Liver (tissue), 8 donors: ENCODE measurements at regions not wholly inside any gene's neighbourhood (a gene's known extent, or its start where the extent isn't known, plus 50 kb on each side); places are given as distances from the start of the nearest gene placed in this dataset.
"Not testable (repeated sequence)": the region's sequence is repeated elsewhere in the genome, so short reads cannot be mapped to it uniquely, and the experiment has no call there.

Experiments
- DNase-seq: peaks from one replicate; pipeline ENCODE4 v3.0.0-alpha.2; 2017; ENCODE audit warnings: low spot score
- H3K27ac ChIP-seq, 2 donors: one replicate each; pipeline ENCODE4 v1.7.0; 2013; ENCODE audit warnings: inconsistent platforms in 2 of 2, low read length in 2 of 2, control low read depth in 1 of 2, low read depth in 1 of 2, mild to moderate bottlenecking in 1 of 2
- H3K27me3 ChIP-seq, 4 donors: one replicate each; pipeline versions ENCODE4 v1.6.1 to v1.7.0; 2013; ENCODE audit warnings: low read length in 3 of 4, inconsistent platforms in 1 of 4, mild to moderate bottlenecking in 1 of 4, moderate library complexity in 1 of 4; ENCODE audit not compliant: control insufficient read depth in 4 of 4, insufficient read depth in 4 of 4
- H3K36me3 ChIP-seq, 4 donors: one replicate each; pipeline versions ENCODE4 v1.6.1 to v1.7.0; 2013; ENCODE audit warnings: low read length in 3 of 4, mild to moderate bottlenecking in 3 of 4, low read depth in 1 of 4, moderate library complexity in 1 of 4; ENCODE audit not compliant: control insufficient read depth in 4 of 4, insufficient read depth in 3 of 4
- H3K4me1 ChIP-seq, 4 donors: one replicate each; pipeline versions ENCODE4 v1.6.1 to v1.7.0; 2013; ENCODE audit warnings: low read length in 3 of 4, mild to moderate bottlenecking in 3 of 4, moderate library complexity in 1 of 4; ENCODE audit not compliant: control insufficient read depth in 4 of 4, insufficient read depth in 4 of 4
- H3K4me3 ChIP-seq, 3 donors: one replicate each; pipeline versions ENCODE4 v1.6.1 to v1.7.0; 2013; ENCODE audit warnings: low read length in 3 of 3, control low read depth in 1 of 3, low read depth in 1 of 3, mild to moderate bottlenecking in 1 of 3
- H3K9ac ChIP-seq, 2 donors: one replicate each; pipeline ENCODE4 v1.7.0; 2013; ENCODE audit warnings: low read length in 2 of 2, mild to moderate bottlenecking in 2 of 2, moderate library complexity in 2 of 2, control low read depth in 1 of 2, low read depth in 1 of 2
- H3K9me3 ChIP-seq, 4 donors: one replicate each; pipeline versions ENCODE4 v1.6.1 to v1.7.0; 2013; ENCODE audit warnings: low read length in 3 of 4; ENCODE audit not compliant: control insufficient read depth in 4 of 4
- ATF3 ChIP-seq: IDR thresholded peaks from 2 replicates; pipeline ENCODE4 v1.6.1; 2016; ENCODE audit warnings: antibody characterized with exemption
- EGR1 ChIP-seq, 2 donors: IDR thresholded peaks; 2 replicates each; pipeline ENCODE4 v1.6.1; 2016 to 2018; ENCODE audit warnings: antibody characterized with exemption in 2 of 2, low read depth in 2 of 2
- FOXA1 ChIP-seq: IDR thresholded peaks from 2 replicates; pipeline ENCODE4 v1.6.1; 2016; ENCODE audit warnings: antibody characterized with exemption
- FOXA2 ChIP-seq: IDR thresholded peaks from 2 replicates; pipeline ENCODE4 v1.6.1; 2016; ENCODE audit warnings: antibody characterized with exemption
- GABPA ChIP-seq, 2 donors: IDR thresholded peaks in 1 of 2; conservative IDR thresholded peaks in 1 of 2; 2 replicates each; pipeline ENCODE4 v1.6.1; 2016; ENCODE audit warnings: antibody characterized with exemption in 2 of 2, mild to moderate bottlenecking in 1 of 2, moderate library complexity in 1 of 2
- HNF4G ChIP-seq: IDR thresholded peaks from 2 replicates; pipeline ENCODE4 v1.6.1; 2016; ENCODE audit warnings: antibody characterized with exemption
- JUND ChIP-seq, 2 donors: IDR thresholded peaks; 2 replicates each; pipeline ENCODE4 v1.6.1; 2016; ENCODE audit warnings: antibody characterized with exemption in 2 of 2
- NR2F2 ChIP-seq: IDR thresholded peaks from 2 replicates; pipeline ENCODE4 v1.6.1; 2016; ENCODE audit warnings: antibody characterized with exemption
- RAD21 ChIP-seq, 2 donors: IDR thresholded peaks; 2 replicates each; pipeline ENCODE4 v1.6.1; 2016; ENCODE audit warnings: antibody characterized with exemption in 2 of 2, mild to moderate bottlenecking in 2 of 2
- SP1 ChIP-seq: IDR thresholded peaks from 2 replicates; pipeline ENCODE4 v1.6.1; 2018; ENCODE audit warnings: antibody characterized with exemption, mild to moderate bottlenecking
- TAF1 ChIP-seq: conservative IDR thresholded peaks from 2 replicates; pipeline ENCODE4 v1.6.1; 2016; ENCODE audit warnings: antibody characterized with exemption, mild to moderate bottlenecking
- WGBS: extraction: QIAGEN DNeasy Blood & Tissue Kit; methylation state at CpG from one replicate; pipeline ENCODE4 v1.1.7; 2013; 5-methylcytosine and 5-hydroxymethylcytosine counted together
- TF ChIP-seq, protein P1 (sequence below): IDR thresholded peaks from 2 replicates; pipeline ENCODE4 v1.6.1; 2016; ENCODE audit warnings: antibody characterized with exemption
- TF ChIP-seq, protein P2 (sequence below): IDR thresholded peaks from 2 replicates; pipeline ENCODE4 v1.6.1; 2016; ENCODE audit warnings: antibody characterized with exemption
- TF ChIP-seq, protein P3 (sequence below): fragments of 150-350 bp; IDR thresholded peaks from 2 replicates; pipeline ENCODE4 v1.5.1; 2017; ENCODE audit warnings: improper control_type of control experiment, low read depth, low read length; ENCODE audit not compliant: missing input control
- donor health status: healthy.
- donor health status: healthy.
- donor health status: healthy.
- donor health status: healthy.
- donor health status: healthy.

DNA sequence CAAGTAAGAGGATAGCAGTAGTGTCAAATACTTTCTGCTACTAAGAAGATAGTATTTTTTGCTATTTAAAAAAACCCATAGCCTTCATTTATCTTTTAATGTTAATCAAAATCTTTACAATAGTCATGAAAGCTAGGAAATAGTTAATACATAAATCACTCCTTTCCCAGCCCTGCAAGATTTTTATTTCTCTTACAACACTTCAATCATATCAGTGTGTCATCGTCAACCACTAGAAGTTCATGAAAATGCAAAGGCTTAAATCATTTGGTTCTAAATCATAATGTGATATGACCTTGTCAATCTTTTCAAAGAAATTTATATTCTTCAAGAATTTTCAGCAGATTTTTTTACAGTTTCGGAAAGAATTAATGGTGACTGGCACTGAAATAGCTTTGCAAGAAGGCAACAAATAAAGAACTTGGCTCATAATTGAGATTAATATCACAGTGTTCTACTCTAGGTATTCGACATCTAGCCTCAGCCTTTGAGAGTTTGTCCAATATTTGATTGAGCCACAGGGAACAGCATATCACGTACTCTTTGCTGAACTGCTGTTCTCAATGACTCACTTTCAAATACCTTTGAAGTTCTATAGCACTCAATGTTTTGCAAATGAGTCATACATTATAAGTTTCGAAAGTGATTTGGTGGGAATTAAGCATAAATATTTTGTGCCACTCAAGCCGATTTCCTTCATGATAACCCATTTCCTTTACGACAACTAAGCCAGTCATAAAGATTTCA, 384.0 kb upstream of the FOXG1 start:
- no peaks in the 10 kb centered on the region for H3K4me1 ChIP-seq
- TF ChIP-seq, protein P1, sequence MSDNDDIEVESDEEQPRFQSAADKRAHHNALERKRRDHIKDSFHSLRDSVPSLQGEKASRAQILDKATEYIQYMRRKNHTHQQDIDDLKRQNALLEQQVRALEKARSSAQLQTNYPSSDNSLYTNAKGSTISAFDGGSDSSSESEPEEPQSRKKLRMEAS: no peak
- H3K9me3 ChIP-seq: no peaks in the 10 kb centered on the region
- no peaks in the 10 kb centered on the region for H3K36me3 ChIP-seq
- H3K27me3 ChIP-seq: no peaks in the 10 kb centered on the region
- H3K4me3 ChIP-seq: no peak overlapping the region
- H3K27ac ChIP-seq: no peak overlapping the region
- DNase-seq: no peak
- no peak overlapping the region for H3K9ac ChIP-seq
- WGBS: 75% methylated on average over 7 of the region's 7 CpGs

- TF ChIP-seq, protein P1: no peak
- TF ChIP-seq GABPA (IDR thresholded peaks at IDR 0.05 in 1 of 2, conservative IDR thresholded peaks at IDR 0.05 in 1 of 2) (no peak), SP1 (no peak), ATF3 (no peak), TAF1 (no peak), FOXA1 (no peak), JUND (IDR thresholded peaks at IDR 0.05) (no peak), FOXA2 (no peak), NR2F2 (no peak)
- TF ChIP-seq, protein P2, sequence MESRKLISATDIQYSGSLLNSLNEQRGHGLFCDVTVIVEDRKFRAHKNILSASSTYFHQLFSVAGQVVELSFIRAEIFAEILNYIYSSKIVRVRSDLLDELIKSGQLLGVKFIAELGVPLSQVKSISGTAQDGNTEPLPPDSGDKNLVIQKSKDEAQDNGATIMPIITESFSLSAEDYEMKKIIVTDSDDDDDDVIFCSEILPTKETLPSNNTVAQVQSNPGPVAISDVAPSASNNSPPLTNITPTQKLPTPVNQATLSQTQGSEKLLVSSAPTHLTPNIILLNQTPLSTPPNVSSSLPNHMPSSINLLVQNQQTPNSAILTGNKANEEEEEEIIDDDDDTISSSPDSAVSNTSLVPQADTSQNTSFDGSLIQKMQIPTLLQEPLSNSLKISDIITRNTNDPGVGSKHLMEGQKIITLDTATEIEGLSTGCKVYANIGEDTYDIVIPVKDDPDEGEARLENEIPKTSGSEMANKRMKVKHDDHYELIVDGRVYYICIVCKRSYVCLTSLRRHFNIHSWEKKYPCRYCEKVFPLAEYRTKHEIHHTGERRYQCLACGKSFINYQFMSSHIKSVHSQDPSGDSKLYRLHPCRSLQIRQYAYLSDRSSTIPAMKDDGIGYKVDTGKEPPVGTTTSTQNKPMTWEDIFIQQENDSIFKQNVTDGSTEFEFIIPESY: no peak
These were observed 368.1 kb upstream of the FOXG1 start for GRCh38 chr14:28398506-28398905.

GRCh38 chr14:28401705-28402104, 364.9 kb upstream of the FOXG1 start:
- not testable (repeated sequence) for DNase-seq, H3K4me3 ChIP-seq, H3K9ac ChIP-seq, H3K9me3 ChIP-seq, H3K27me3 ChIP-seq, H3K36me3 ChIP-seq, H3K27ac ChIP-seq, H3K4me1 ChIP-seq
- 85% methylated on average over 2 of the region's 4 CpGs for WGBS

More at GRCh38 chr14:28398506-28398905, 368.1 kb upstream of the FOXG1 start:
- WGBS: 43% methylated on average over 2 of the region's 2 CpGs
- Histone ChIP-seq H3K27ac (no peak overlapping the region), H3K4me1 (no peaks in the 10 kb centered on the region), H3K9ac (no peak overlapping the region), H3K36me3 (no peaks in the 10 kb centered on the region), H3K27me3 (no peaks in the 10 kb centered on the region), H3K9me3 (no peaks in the 10 kb centered on the region), H3K4me3 (no peak overlapping the region)
- DNase-seq: no peak

GRCh38 chr14:28406196-28406595, 360.4 kb upstream of the FOXG1 start:
- no peaks in the 10 kb centered on the region for H3K9me3 ChIP-seq
- no peak overlapping the region for H3K27ac ChIP-seq
- H3K9ac ChIP-seq: no peak overlapping the region
- no peaks in the 10 kb centered on the region for H3K27me3 ChIP-seq
- no peak overlapping the region for H3K4me3 ChIP-seq
- no peaks in the 10 kb centered on the region for H3K4me1 ChIP-seq
- 61% methylated on average over 2 of the region's 2 CpGs for WGBS
- DNase-seq: no peak
- H3K36me3 ChIP-seq: no peaks in the 10 kb centered on the region
- TF ChIP-seq HNF4G (no peak), ATF3 (no peak), TAF1 (no peak), JUND (IDR thresholded peaks at IDR 0.05) (no peak), RAD21 (IDR thresholded peaks at IDR 0.05) (no peak), EGR1 (IDR thresholded peaks at IDR 0.05; ENCODE audit: low read depth in 2 of 2) (no peak), FOXA1 (no peak), NR2F2 (no peak), FOXA2 (no peak)
- TF ChIP-seq, protein P1: no peak
- TF ChIP-seq, protein P2: no peak
- TF ChIP-seq, protein P3, sequence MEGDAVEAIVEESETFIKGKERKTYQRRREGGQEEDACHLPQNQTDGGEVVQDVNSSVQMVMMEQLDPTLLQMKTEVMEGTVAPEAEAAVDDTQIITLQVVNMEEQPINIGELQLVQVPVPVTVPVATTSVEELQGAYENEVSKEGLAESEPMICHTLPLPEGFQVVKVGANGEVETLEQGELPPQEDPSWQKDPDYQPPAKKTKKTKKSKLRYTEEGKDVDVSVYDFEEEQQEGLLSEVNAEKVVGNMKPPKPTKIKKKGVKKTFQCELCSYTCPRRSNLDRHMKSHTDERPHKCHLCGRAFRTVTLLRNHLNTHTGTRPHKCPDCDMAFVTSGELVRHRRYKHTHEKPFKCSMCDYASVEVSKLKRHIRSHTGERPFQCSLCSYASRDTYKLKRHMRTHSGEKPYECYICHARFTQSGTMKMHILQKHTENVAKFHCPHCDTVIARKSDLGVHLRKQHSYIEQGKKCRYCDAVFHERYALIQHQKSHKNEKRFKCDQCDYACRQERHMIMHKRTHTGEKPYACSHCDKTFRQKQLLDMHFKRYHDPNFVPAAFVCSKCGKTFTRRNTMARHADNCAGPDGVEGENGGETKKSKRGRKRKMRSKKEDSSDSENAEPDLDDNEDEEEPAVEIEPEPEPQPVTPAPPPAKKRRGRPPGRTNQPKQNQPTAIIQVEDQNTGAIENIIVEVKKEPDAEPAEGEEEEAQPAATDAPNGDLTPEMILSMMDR: no peak
